Activated CD4-positive, alpha-beta T cell treated with anti-CD3 and anti-CD28 coated beads for 36 hours (primary cell): ENCODE measurements at regions not wholly inside any gene's neighbourhood (a gene's known extent, or its start where the extent isn't known, plus 50 kb on each side); places are given as distances from the start of the nearest gene placed in this dataset.

Experiments
- ATAC-seq: fragments of 200-7000 bp; cut with Tn5 transposase; one replicate; pipeline ENCODE4 v1.10.0; 2021; ENCODE audit warnings: mild to moderate bottlenecking, moderate library complexity
- CTCF ChIA-PET: fragments of 350-600 bp; sonication (Branson Sonifier 250); formaldehyde crosslinking; loops from one replicate; lab custom pipeline; 2021; ENCODE audit warnings: antibody characterized with exemption; lab: Charles Lee
- POLR2A ChIA-PET: fragments of 350-600 bp; sonication (Branson Sonifier 250); formaldehyde crosslinking; loops from one replicate; lab custom pipeline; 2021; ENCODE audit warnings: antibody characterized with exemption, inconsistent platforms; lab: Charles Lee
- DNase-seq: peaks from one replicate; pipeline ENCODE4 v3.0.0-alpha.2; 2020
- H3K27ac Mint-ChIP-seq: one replicate; pipeline ENCODE4 v1.8.0; 2021; ENCODE audit warnings: mixed read lengths
- H3K27me3 Mint-ChIP-seq: one replicate; pipeline ENCODE4 v1.8.0; 2021; ENCODE audit warnings: mixed read lengths
- H3K36me3 Mint-ChIP-seq: one replicate; pipeline ENCODE4 v1.8.0; 2021; ENCODE audit warnings: low read depth, mixed read lengths
- H3K4me1 Mint-ChIP-seq: one replicate; pipeline ENCODE4 v1.8.0; 2021; ENCODE audit warnings: mixed read lengths
- H3K4me3 Mint-ChIP-seq: one replicate; pipeline ENCODE4 v1.8.0; 2021; ENCODE audit warnings: mild to moderate bottlenecking, moderate library complexity, mixed read lengths
- H3K9me3 Mint-ChIP-seq: one replicate; pipeline ENCODE4 v1.8.0; 2021; ENCODE audit warnings: low read depth, mixed read lengths
- intact Hi-C, 2 experiments: fragments of 100-400 bp; cut with DNase I in 1 of 2; cut with micrococcal nuclease in 1 of 2; formaldehyde crosslinking; loops; one replicate each; pipeline versions ENCODE4 v1.14.2 to v1.15.1; 2022 to 2024; cut with DNase I, micrococcal nuclease

GRCh38 chr18:75556841-75557240, 129.3 kb upstream of the SMIM21 start:
- intact Hi-C loops = no loop called here
- DNase-seq = no peak
- CTCF ChIA-PET = interaction anchor here (0.6 kb wide), 1 partner anchor 70 kb away, joined by 3 read pairs; no protein-coding TSS in a partner anchor
- Mint-ChIP-seq H3K27ac (no peak overlapping the region), H3K9me3 (no peaks in the 10 kb centered on the region), H3K36me3 (no peaks in the 10 kb centered on the region), H3K4me1 (no peaks in the 10 kb centered on the region), H3K27me3 (peaks cover 2% of the 10 kb centered on the region), H3K4me3 (no peak overlapping the region)
- POLR2A ChIA-PET = no interaction called here
- no peak for ATAC-seq

GRCh38 chr18:75554644-75555185, 127.2 kb upstream of the SMIM21 start:
- no peak overlapping the region for H3K27ac Mint-ChIP-seq
- H3K4me1 Mint-ChIP-seq = no peaks in the 10 kb centered on the region
- ChIA-PET CTCF (no interaction called here), POLR2A (no interaction called here)
- ATAC-seq = no peak
- H3K36me3 Mint-ChIP-seq = no peaks in the 10 kb centered on the region
- H3K4me3 Mint-ChIP-seq = no peak overlapping the region
- H3K27me3 Mint-ChIP-seq = peaks cover 13% of the 10 kb centered on the region
- H3K9me3 Mint-ChIP-seq = no peaks in the 10 kb centered on the region
- intact Hi-C loops = no loop called here
- DNase-seq = no peak

GRCh38 chr18:75554176-75554575, 126.7 kb upstream of the SMIM21 start:
- ChIA-PET CTCF (no interaction called here), POLR2A (no interaction called here)
- no peak for DNase-seq
- intact Hi-C loops = no loop called here
- peaks cover 17% of the 10 kb centered on the region for H3K27me3 Mint-ChIP-seq
- H3K27ac Mint-ChIP-seq = no peak overlapping the region
- no peaks in the 10 kb centered on the region for H3K4me1 Mint-ChIP-seq
- no peaks in the 10 kb centered on the region for H3K9me3 Mint-ChIP-seq
- no peak overlapping the region for H3K4me3 Mint-ChIP-seq
- no peak for ATAC-seq
- H3K36me3 Mint-ChIP-seq = no peaks in the 10 kb centered on the region

- no peaks in the 10 kb centered on the region for H3K36me3 Mint-ChIP-seq
- no peaks in the 10 kb centered on the region for H3K4me1 Mint-ChIP-seq
- H3K27me3 Mint-ChIP-seq = peaks cover 20% of the 10 kb centered on the region
- intact Hi-C loops = no loop called here
- H3K9me3 Mint-ChIP-seq = no peaks in the 10 kb centered on the region
- no peak overlapping the region for H3K4me3 Mint-ChIP-seq
- ChIA-PET CTCF (no interaction called here), POLR2A (no interaction called here)
- H3K27ac Mint-ChIP-seq = no peak overlapping the region
- ATAC-seq (no peak), DNase-seq (no peak)
Observed at GRCh38 chr18:75553021-75553420, 125.5 kb upstream of the SMIM21 start.

GRCh38 chr18:75551071-75551470, 123.6 kb upstream of the SMIM21 start:
- no peak for ATAC-seq
- Mint-ChIP-seq H3K27me3 (peaks cover 22% of the 10 kb centered on the region), H3K4me3 (no peak overlapping the region), H3K9me3 (no peaks in the 10 kb centered on the region), H3K4me1 (no peaks in the 10 kb centered on the region), H3K36me3 (no peaks in the 10 kb centered on the region), H3K27ac (no peak overlapping the region)
- CTCF ChIA-PET = interaction anchor here (0.6 kb wide), 1 partner anchor 652 kb away, joined by 3 read pairs; no protein-coding TSS in a partner anchor
- no peak for DNase-seq
- intact Hi-C loops = no loop called here
- POLR2A ChIA-PET = no interaction called here

- Mint-ChIP-seq H3K4me1 (no peaks in the 10 kb centered on the region), H3K27me3 (peaks cover 24% of the 10 kb centered on the region), H3K4me3 (no peak overlapping the region), H3K9me3 (no peaks in the 10 kb centered on the region), H3K36me3 (no peaks in the 10 kb centered on the region), H3K27ac (no peak overlapping the region)
- intact Hi-C loops = no loop called here
- peak; percentile 17 for DNase-seq
- ChIA-PET CTCF (interaction anchor here (1.3 kb wide), 1 partner anchor 180 kb away, joined by 3 read pairs; no protein-coding TSS in a partner anchor), POLR2A (no interaction called here)
- no peak for ATAC-seq
Observed at GRCh38 chr18:75548353-75548905, 120.9 kb upstream of the SMIM21 start.

GRCh38 chr18:75546964-75547363, 119.5 kb upstream of the SMIM21 start:
- H3K4me1 Mint-ChIP-seq = no peaks in the 10 kb centered on the region
- ATAC-seq = no peak
- POLR2A ChIA-PET = no interaction called here

GRCh38 chr18:75545189-75545588, 117.7 kb upstream of the SMIM21 start:
- Mint-ChIP-seq H3K4me3 (no peak overlapping the region), H3K9me3 (no peaks in the 10 kb centered on the region), H3K36me3 (no peaks in the 10 kb centered on the region), H3K27me3 (peaks cover 30% of the 10 kb centered on the region), H3K4me1 (no peaks in the 10 kb centered on the region), H3K27ac (no peak overlapping the region)
- CTCF ChIA-PET = no interaction called here
- ATAC-seq (no peak), DNase-seq (no peak)
- POLR2A ChIA-PET = no interaction called here
- intact Hi-C loops = no loop called here

More at GRCh38 chr18:75546964-75547363, 119.5 kb upstream of the SMIM21 start:
- Mint-ChIP-seq H3K4me3 (no peak overlapping the region), H3K36me3 (no peaks in the 10 kb centered on the region), H3K9me3 (no peaks in the 10 kb centered on the region), H3K27me3 (peaks cover 30% of the 10 kb centered on the region), H3K27ac (no peak overlapping the region)
- intact Hi-C loops = no loop called here
- no peak for DNase-seq
- CTCF ChIA-PET = interaction anchor here (1.3 kb wide), 1 partner anchor 181 kb away, joined by 3 read pairs; no protein-coding TSS in a partner anchor

- POLR2A ChIA-PET = no interaction called here
- intact Hi-C loops = no loop called here
- Mint-ChIP-seq H3K36me3 (no peaks in the 10 kb centered on the region), H3K27ac (no peak overlapping the region), H3K4me3 (no peak overlapping the region), H3K9me3 (no peaks in the 10 kb centered on the region), H3K27me3 (peaks cover 23% of the 10 kb centered on the region), H3K4me1 (no peaks in the 10 kb centered on the region)
- DNase-seq (no peak), ATAC-seq (no peak)
- CTCF ChIA-PET = no interaction called here
Observed at GRCh38 chr18:75544496-75544895, 117.0 kb upstream of the SMIM21 start.

GRCh38 chr18:75544051-75544481, 116.6 kb upstream of the SMIM21 start:
- peak; percentile 23 for ATAC-seq
- Mint-ChIP-seq H3K27me3 (peaks cover 21% of the 10 kb centered on the region), H3K4me3 (no peak overlapping the region), H3K9me3 (no peaks in the 10 kb centered on the region), H3K36me3 (no peaks in the 10 kb centered on the region), H3K4me1 (no peaks in the 10 kb centered on the region), H3K27ac (no peak overlapping the region)
- no peak for DNase-seq
- intact Hi-C loops = no loop called here
- POLR2A ChIA-PET = no interaction called here
- CTCF ChIA-PET = no interaction called here

- no peaks in the 10 kb centered on the region for H3K36me3 Mint-ChIP-seq
- H3K27ac Mint-ChIP-seq = no peak overlapping the region
- POLR2A ChIA-PET = no interaction called here
- peaks cover 18% of the 10 kb centered on the region for H3K27me3 Mint-ChIP-seq
- H3K9me3 Mint-ChIP-seq = no peaks in the 10 kb centered on the region
- intact Hi-C loops = no loop called here
- H3K4me3 Mint-ChIP-seq = no peak overlapping the region
- no peaks in the 10 kb centered on the region for H3K4me1 Mint-ChIP-seq
- CTCF ChIA-PET = interaction anchor here (1.1 kb wide), 1 partner anchor 31 kb away, joined by 3 read pairs; no protein-coding TSS in a partner anchor
- DNase-seq = no peak
- ATAC-seq = no peak
Observed at GRCh38 chr18:75538727-75539126, 111.2 kb upstream of the SMIM21 start.

- ChIA-PET CTCF (no interaction called here), POLR2A (no interaction called here)
- Mint-ChIP-seq H3K9me3 (no peaks in the 10 kb centered on the region), H3K4me3 (no peak overlapping the region), H3K27ac (no peak overlapping the region), H3K27me3 (peaks cover 5% of the 10 kb centered on the region), H3K36me3 (no peaks in the 10 kb centered on the region), H3K4me1 (no peaks in the 10 kb centered on the region)
- ATAC-seq (no peak), DNase-seq (no peak)
- intact Hi-C loops = no loop called here
Observed at GRCh38 chr18:75533950-75534349, 106.4 kb upstream of the SMIM21 start.
